ENCODE measurements at regions not wholly inside any gene's neighbourhood (a gene's known extent, or its start where the extent isn't known, plus 50 kb on each side); places are given as distances from the start of the nearest gene placed in this dataset.

- DNase-seq = no peak
Measured at GRCh38 chr22:34454598-34454997, 534.3 kb upstream of the LARGE1 start.

- DNase-seq = no peak
Measured at GRCh38 chr22:34462795-34463194, 542.5 kb upstream of the LARGE1 start.

GRCh38 chr22:34475886-34476285, 555.6 kb upstream of the LARGE1 start:
- DNase-seq = no peak

- DNase-seq = no peak
Measured at GRCh38 chr22:34476762-34477161, 556.5 kb upstream of the LARGE1 start.

- no peak for DNase-seq
Measured at GRCh38 chr22:34481090-34481489, 560.8 kb upstream of the LARGE1 start.

GRCh38 chr22:34486381-34486780, 566.1 kb upstream of the LARGE1 start:
- DNase-seq = no peak

GRCh38 chr22:34489861-34490260, 569.6 kb upstream of the LARGE1 start:
- DNase-seq = no peak

GRCh38 chr22:34490886-34491285, 570.6 kb upstream of the LARGE1 start:
- no peak for DNase-seq

- DNase-seq = no peak
Measured at GRCh38 chr22:34493486-34493885, 572.5 kb upstream of the ISX start.

- no peak for DNase-seq
Measured at GRCh38 chr22:34501366-34501965, 564.5 kb upstream of the ISX start.

GRCh38 chr22:34502821-34503220, 563.1 kb upstream of the ISX start:
- DNase-seq = no peak

GRCh38 chr22:34508797-34509196, 557.2 kb upstream of the ISX start:
- DNase-seq = no peak

- DNase-seq = no peak
Measured at GRCh38 chr22:34526681-34527080, 539.3 kb upstream of the ISX start.

GRCh38 chr22:34534101-34534500, 531.9 kb upstream of the ISX start:
- DNase-seq = no peak

GRCh38 chr22:34567367-34567766, 498.6 kb upstream of the ISX start:
- DNase-seq = no peak

GRCh38 chr22:34570408-34570807, 495.6 kb upstream of the ISX start:
- DNase-seq = no peak

GRCh38 chr22:34579519-34579918, 486.4 kb upstream of the ISX start:
- DNase-seq = no peak

GRCh38 chr22:34587357-34588356, 478.3 kb upstream of the ISX start:
- no peak for DNase-seq

- no peak for DNase-seq
Measured at GRCh38 chr22:34588871-34589545, 476.9 kb upstream of the ISX start.

GRCh38 chr22:34592123-34592740, 473.7 kb upstream of the ISX start:
- no peak for DNase-seq

- no peak for DNase-seq
Measured at GRCh38 chr22:34599567-34599966, 466.4 kb upstream of the ISX start.

- no peak for DNase-seq
Measured at GRCh38 chr22:34604312-34604711, 461.6 kb upstream of the ISX start.

GRCh38 chr22:34608106-34608505, 457.9 kb upstream of the ISX start:
- no peak for DNase-seq

Data from activated gamma-delta T cell treated with Interleukin-2 at 50 U/mL for 16 hours (primary cell).